ENCODE measurements at regions not wholly inside any gene's neighbourhood (a gene's known extent, or its start where the extent isn't known, plus 50 kb on each side); places are given as distances from the start of the nearest gene placed in this dataset.

DNA sequence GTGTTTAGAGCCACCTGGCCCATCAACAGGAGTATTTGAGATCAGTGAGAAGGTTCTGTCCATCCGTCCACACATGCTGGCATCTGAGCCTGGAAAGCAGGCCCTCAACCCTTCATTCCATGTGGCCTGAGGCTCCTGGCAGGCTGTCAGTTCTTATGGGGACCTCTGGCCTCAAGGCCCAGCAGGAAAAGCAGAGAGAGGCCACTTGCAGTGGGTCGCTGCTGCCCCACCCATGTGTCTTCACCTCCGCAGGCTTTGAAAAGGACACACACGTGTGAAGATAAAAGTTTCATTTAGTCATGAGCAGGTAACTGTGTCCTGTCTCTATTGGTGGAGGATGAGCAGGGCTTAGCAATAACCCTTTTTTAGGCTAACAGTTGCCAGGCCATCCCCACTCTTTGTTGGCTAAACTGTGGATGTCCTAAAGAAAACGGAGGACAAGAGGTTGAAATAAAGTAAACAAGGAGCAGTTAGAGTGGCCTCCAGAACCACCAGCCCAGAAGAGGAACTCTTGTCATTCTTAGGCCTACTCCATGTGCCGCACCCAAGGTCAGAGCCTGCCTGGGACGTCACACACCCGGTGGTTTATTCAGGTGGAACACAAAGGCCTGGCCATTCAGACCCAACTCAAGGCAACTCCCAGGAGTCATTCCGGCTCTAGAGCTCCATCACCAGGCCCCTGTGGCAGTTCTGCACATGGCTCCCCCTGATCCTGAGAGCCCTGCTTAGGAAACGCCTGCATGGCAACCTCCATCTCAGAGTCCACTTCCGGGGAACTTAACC, 143.4 kb upstream of the CST7 start:
- no peak for DNase-seq (ENCODE audit: low read depth)
- H3K4me3 ChIP-seq (ENCODE audit: low read depth, low read length) = no peak overlapping the region
- TF ChIP-seq CTCF (IDR thresholded peaks at IDR 0.05; ENCODE audit: insufficient read depth, low read length) = no peak

- no peak for DNase-seq (ENCODE audit: low read depth)
These were observed 142.1 kb upstream of the CST7 start for GRCh38 chr20:24806705-24807676.

GRCh38 chr20:24808616-24809015, 140.5 kb upstream of the CST7 start:
- no peak overlapping the region for H3K4me3 ChIP-seq (ENCODE audit: low read depth, low read length)
- no peak for TF ChIP-seq CTCF (IDR thresholded peaks at IDR 0.05; ENCODE audit: insufficient read depth, low read length)
- no peak for DNase-seq (ENCODE audit: low read depth)

More at GRCh38 chr20:24806705-24807676, 142.1 kb upstream of the CST7 start:
- no peak overlapping the region for H3K4me3 ChIP-seq (ENCODE audit: low read depth, low read length)
- TF ChIP-seq CTCF (IDR thresholded peaks at IDR 0.05; ENCODE audit: insufficient read depth, low read length) = no peak

GRCh38 chr20:24809606-24810005, 139.5 kb upstream of the CST7 start:
- no peak for DNase-seq (ENCODE audit: low read depth)
- TF ChIP-seq CTCF (IDR thresholded peaks at IDR 0.05; ENCODE audit: insufficient read depth, low read length) = no peak

GRCh38 chr20:24810676-24811407, 138.2 kb upstream of the CST7 start:
- no peak for DNase-seq (ENCODE audit: low read depth)
- TF ChIP-seq CTCF (IDR thresholded peaks at IDR 0.05; ENCODE audit: insufficient read depth, low read length) = no peak
- H3K4me3 ChIP-seq (ENCODE audit: low read depth, low read length) = no peak overlapping the region

More at GRCh38 chr20:24809606-24810005, 139.5 kb upstream of the CST7 start:
- no peak overlapping the region for H3K4me3 ChIP-seq (ENCODE audit: low read depth, low read length)

- no peak overlapping the region for H3K4me3 ChIP-seq (ENCODE audit: low read depth, low read length)
- no peak for DNase-seq (ENCODE audit: low read depth)
- no peak for TF ChIP-seq CTCF (IDR thresholded peaks at IDR 0.05; ENCODE audit: insufficient read depth, low read length)
These were observed 136.7 kb upstream of the CST7 start for GRCh38 chr20:24812373-24812772.

Measured in fibroblast of the aortic adventitia (primary cell).